HG03175 (cell line): ENCODE measurements at regions not wholly inside any gene's neighbourhood (a gene's known extent, or its start where the extent isn't known, plus 50 kb on each side); places are given as distances from the start of the nearest gene placed in this dataset.
A peak's percentile ranks its signal among the peaks of the same experiment; 100 is the strongest.

Source experiments
- ATAC-seq: cut with Tn5 transposase; IDR thresholded peaks from one replicate; pipeline ENCODE4 v1.9.1; 2021; ENCODE audit warnings: mild to moderate bottlenecking, moderate library complexity; ENCODE audit not compliant: unreplicated experiment

DNA sequence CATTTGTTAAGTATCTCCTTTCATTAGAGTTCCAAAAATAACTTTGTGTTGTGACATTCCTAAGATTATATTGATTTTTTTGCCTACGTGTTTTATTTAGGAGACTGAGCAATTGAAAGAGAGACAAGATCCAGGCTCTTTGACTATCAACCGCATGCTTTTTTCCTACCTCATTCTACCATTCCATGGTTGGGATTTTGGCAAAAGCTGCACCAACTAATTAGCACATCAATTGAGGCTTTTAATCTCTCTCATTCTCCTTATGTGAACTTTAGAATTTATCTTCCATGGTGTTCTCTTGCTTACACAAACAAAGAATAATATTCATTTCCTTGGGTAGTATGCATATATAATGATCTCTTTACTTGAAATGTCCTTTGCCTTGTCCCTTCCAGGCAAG lies 338.7 kb upstream of the SMC2 start:
- no peak for ATAC-seq

DNA sequence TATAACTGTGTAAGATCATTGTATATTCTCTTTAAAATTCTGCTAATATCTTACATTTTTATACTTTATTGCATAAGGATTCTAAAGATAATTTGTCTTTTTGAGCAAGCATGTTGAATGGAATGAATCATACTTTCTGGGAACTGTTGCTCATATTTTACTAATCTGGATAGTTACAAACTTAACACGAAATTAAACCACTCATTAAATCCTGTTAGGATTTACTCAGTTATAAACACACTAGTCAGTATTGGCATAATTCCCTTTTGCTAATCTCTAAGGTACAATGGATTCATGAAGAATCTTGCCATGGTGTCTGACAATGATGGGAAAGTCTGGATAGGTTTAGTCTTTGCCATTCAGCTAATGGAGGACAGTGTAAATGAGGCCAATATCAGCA lies 338.1 kb upstream of the SMC2 start:
- ATAC-seq, result no peak

DNA sequence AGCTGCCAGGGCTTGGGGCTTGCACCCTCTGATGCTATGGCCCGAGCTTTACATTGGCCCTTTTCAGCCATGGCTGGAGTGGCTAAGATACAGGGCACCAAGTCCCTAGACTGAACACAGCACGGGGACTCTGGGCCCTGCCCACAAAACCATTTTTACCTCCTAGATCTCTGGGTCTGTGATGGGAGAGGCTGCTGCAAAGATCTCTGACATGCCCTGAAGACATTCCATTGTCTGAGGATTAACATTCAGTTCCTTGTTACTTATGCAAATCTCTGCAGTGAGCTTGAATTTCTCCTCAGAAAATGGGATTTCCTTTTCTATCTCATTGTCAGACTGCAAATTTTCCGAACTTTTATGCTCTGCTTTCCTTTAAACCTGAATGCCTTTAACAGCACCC lies 337.0 kb upstream of the SMC2 start:
- no peak for ATAC-seq

DNA sequence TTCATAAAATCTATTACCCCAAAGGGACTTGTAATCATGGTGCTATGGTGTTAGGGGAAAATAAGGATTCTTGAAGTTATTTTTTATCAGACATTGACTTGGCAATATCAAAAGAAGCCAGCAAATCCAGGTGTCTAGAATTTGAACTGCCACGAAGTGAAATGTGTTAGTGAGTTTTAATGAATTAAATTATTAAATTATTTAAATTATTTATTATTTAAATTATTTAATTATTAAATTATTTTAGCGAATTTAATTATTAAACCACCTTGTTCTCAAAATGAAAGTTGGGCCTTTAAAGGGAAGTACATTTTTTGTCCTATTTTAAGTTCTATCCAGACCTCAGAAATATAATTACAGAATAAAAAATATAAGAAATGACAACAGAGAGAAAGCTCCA lies 332.6 kb upstream of the SMC2 start:
- no peak for ATAC-seq

DNA sequence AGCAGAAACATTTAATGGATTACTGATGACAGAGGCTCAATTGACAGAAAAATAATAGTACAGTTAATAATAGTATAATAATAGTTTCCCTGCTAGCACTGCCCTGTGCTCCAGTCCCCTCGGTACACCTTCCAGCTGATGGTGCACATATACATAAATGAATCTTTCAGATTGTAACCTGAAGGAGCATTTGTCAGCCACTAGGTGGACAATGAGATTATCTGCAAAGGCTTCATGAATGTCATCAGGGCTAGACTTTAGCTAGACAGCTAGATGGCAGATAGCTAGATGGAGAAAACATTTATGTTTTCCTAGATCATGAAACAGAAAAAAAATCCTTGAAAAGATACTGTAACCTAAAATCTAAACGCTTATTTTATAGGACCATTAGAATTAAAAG lies 304.4 kb upstream of the SMC2 start:
- peak; percentile 97 for ATAC-seq

DNA sequence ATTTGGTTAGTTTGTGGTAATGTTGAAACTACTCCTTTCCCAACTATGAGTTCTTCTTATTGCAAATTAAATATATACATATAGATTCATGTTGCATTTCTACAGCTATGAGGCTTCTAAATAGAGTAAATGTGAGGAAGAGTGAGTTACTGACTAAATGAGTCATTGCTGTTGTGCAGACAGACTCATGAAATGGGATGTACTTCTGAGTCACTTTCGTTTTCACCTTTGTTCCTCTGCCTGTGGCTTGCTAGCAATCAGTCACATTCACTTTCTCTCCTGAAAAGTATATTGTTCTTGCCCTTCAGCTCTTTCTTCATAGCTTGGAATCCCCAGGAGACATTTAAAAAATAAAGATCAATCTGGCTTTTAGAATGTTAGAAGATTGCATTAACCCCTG lies 295.5 kb upstream of the SMC2 start:
- peak; percentile 100 for ATAC-seq

DNA sequence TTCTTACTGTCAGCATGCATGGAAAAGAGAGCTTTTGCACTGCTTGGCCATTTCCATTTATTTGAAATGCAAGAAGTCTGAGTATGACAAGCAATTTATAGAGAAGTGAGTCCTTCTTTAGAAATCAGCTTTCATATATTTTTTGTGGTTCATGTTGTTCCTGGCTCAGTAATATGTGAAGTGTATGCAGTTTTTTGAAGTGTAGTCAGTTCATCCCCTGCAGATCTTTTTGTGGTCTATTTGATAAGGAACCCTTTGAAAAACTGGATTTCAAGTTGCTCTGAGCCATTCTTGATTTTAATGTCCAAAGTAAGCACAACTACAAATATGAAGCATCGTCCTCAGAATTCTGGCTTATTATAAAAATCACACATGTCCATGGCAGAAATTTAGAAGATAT lies 294.1 kb upstream of the SMC2 start:
- ATAC-seq, result no peak

DNA sequence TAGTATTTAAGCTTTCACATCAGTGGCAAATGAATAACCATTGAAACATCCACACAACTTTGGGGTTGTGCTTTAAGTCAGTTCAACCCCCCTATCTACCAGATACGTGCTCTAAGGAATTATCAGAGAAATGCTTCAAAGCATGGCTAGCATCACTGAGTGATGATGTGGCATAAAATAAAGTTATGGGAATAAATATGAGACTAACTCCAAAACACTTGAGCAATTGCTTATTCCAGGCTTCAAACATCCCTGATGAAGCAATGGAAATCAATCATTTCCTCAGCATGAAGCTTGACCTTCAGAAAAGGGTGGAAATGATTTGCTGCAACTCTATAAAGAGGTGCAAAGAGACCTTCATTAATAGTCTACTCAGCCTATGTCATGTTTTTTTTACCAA lies 292.0 kb upstream of the SMC2 start:
- no peak for ATAC-seq

DNA sequence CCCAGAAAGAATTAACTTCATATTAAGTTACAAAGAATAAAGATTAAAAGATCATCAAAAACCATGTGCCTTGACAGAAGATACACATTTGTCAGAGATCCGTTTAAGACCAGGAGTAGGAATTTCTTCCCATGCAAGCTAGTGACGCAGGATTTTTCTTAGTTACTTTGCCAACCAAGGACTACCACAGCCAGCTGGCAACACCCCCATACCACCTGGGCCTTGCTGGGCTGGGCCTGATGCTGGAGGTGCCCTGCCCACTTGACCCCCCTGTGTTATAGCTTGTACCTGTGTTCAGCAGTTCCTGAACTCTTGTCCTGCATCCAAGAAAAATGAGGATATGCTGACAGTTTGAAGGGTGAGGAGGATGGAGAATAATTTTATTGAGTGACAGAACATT lies 290.9 kb upstream of the SMC2 start:
- ATAC-seq, result no peak

DNA sequence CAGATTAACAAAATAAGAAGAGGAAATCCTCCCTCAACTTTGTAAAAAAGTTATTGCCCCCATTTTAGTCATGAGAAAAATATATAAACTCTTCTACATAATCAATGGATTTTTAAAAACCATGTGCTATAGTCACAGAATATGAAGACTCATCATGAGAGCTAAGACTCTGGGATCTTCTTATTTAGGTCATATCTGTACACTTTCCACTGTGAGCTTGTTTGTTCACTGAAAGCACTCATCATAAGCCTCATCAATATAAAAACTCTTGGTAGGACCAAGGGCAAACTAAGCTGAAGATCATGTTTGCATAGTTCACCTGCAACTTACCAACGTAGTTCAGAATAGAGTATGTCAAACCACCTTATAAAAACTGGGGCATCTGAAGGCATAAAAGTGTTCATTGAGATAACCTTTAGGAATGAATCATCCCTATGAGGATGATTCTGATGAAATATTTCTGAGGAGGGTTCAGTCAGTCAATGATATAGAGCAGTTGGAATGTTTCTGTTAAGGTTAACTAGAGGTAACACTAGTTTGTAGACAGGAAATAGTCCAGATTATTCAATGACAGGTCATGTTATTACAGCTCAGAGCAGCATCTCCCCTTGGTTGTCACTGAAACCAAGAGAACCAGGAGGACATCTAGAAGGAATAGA lies 289.9 kb upstream of the SMC2 start:
- ATAC-seq, result no peak

DNA sequence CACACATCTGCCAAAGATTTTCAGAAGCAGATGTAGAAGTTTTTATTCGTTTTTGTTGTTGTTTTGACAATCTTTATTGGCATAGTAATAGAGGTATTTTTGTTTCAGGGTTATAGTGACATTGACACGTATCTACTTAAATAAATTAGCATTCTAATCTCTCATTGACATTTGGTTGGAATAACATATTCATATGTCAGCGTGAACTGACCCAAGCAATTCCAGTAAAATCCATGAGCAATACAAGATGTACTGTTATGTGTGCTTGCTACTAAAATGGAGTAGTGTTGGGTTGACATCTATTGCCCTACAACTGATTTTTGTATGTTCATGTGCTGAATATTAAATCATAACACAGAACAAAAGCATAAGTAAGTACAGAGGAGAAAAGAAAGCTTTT lies 284.4 kb upstream of the SMC2 start:
- ATAC-seq, result no peak

DNA sequence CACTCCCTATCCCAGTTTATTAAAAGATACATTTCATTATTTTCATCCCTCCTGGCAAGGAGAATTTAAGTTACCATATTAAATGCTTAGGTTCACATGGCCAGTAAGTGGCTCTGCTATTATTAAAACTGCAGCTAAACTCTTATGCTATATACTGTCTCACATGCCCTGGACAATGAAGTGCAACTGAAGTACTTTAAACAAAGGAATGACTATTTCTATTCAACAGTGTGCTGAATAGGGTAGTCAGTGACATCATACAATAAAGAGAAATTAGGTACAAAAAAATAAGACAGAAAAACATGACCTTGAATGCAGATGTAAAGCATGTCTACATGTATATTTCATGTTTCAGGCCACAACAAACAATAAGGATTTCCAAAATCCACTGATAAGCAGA lies 282.6 kb upstream of the SMC2 start:
- ATAC-seq, result no peak

DNA sequence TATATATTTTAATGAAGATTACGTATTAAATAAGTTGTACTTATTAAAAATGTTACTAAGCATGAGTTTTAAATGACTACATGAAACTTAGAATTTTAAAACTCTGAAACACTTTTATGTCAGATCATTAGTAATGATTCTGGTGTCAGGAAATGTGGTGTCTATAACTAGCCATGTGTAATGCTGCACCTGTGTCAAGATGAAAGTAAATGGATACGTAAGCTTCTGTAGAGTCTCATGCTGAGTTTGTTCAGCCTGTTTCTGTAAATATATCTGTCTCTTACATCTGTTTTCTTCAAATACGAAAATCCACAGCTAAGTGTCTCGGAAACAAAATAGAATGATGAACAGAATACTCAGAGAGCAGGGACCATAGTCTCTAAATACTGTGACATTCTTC lies 278.0 kb upstream of the SMC2 start:
- no peak for ATAC-seq

DNA sequence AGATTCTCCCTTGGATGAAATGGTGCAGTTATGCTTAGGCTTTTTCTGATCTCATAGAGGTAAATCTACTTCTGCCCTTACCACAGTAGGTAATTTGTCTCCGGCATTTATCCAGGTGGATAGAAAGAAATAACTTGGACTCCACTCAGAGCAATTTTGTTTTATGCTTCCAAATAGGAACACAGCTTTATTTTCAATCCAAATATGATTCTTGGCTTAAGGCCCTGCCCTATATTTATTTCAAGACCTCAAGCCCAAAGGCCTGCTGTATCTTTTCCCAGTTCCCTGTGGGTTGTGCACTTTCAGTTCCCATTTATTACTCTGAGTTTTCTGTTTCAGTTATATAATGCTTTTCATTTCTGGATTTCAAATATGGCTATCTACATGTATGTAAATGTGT lies 274.2 kb upstream of the SMC2 start:
- no peak for ATAC-seq

DNA sequence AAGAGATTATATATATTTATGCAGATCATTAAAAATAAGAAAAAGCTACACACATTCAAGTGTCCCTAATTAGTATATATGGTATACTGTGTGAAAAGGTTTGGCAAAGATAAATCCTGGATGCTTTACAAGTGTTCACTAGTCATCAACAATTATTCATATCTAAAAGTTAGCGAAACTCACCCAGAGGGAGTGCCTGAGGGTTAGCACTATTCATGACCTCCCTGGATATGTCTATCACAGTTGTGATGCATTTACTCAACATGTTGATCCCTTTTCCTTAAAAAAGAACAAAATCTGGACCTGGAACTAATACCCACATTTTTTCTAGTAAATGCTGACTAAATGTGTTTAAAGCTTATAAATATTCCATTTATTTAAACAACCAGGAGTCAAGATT lies 273.0 kb upstream of the SMC2 start:
- no peak for ATAC-seq

DNA sequence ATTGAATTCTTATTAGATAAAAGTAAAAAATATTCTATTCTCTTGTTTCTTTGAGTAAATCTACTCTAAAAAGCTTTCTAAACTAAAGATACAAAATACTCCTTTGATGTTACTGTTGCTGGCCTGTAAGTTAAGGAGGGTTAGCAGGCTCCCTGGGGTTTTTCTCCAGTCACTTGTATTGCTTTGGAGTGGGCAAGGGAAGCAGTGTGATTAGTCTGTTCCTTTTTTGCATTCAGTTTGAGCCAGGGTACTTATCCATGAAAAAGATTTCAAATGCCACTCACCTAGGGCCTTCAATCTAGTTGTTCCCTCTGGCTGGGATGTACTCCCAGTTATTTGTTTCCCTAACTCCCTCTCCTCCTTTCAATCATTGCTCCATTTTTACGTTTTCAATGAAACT lies 256.2 kb upstream of the SMC2 start:
- ATAC-seq, result no peak

DNA sequence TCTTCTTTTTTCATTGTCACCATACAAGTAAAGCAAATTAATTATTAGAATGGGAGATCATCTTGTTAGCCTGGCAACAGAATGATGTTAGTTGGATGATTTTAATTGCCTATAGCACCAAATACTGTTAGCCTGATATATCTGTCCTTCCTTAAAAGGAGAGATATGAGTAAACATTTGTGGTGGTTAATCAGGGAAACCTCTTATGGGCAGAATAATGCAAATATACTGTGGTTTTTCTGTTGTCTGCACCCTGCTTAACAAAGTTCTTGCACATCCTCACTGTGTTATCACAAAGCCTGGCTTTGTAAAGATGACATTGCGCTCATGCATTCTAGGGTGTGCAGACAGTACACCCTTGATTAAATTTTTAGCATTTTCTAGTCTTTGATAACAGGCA lies 254.9 kb upstream of the SMC2 start:
- ATAC-seq, result no peak

DNA sequence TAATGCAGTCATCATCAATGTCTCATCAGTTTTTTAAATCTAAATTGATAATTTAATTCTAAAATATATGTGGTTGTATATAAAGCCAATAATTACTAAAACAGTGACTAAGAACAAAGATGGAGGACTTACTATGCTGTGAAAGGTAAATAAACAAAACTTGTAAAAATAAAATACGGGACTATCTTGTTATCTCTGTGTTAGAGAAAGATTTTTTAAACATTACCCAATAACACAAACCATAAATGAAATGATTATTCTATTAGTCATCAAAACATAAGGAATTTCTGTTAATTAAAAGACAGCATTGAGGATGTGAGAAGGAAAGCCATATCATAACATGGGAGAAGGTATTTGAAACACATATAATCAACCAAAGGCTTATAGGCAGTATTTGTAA lies 226.2 kb upstream of the SMC2 start:
- ATAC-seq, result no peak

DNA sequence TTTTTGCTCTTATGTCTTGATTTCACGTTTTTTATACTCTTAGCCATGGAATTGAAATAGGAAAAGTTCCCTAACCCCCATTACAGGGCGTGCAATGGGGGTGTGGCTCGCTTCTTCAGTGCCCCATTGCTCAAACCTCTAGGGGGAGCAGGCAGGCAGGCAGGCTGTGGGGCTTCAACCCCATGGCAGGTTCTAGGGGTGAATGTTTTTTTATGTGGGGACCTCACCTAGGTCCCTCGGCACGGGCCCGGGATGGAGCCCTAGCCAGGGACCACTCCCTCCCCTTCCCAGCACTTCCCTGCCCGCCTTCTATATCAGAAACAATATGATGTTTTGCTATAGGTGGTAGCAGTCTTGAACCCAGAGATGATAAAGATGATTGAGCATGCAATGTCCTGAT lies 221.3 kb upstream of the SMC2 start:
- ATAC-seq, result no peak

DNA sequence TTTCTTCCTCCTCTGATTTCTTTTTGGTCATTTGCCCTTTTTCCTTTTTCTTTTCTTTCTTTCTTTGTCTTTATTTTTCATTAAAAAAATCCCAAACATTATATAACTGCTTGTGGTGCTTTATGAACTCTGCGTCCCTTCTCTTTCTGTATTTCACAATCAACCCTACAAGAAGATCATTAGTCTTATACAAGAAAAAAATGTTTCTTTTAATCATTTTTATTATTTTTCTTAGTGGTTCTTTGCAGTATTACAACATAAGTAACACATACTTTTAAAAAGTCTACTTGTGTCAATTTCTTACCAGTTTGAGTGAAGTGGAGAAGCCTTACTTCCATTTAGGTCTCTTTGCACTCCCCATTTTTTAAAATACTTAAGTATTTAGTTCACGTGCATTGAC lies 212.7 kb upstream of the SMC2 start:
- no peak for ATAC-seq

DNA sequence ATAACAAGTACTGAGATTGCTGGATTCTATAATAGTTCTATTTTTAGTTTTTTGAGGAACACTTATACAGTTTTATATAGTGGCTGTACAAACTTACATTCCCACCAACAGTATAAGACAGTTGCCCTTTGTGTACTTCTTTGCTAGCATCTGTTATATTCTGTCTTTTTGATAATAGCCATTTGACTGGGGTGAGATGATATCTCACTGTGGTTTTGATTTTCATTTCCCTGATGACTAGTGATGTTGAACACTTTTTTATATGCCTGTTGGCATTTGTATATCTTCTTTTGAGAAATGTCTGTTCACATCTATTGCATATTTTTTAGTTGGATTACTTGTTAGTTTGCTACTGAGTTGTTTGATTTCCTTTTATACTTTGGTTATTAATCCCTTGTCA lies 204.1 kb upstream of the SMC2 start:
- ATAC-seq, result no peak

DNA sequence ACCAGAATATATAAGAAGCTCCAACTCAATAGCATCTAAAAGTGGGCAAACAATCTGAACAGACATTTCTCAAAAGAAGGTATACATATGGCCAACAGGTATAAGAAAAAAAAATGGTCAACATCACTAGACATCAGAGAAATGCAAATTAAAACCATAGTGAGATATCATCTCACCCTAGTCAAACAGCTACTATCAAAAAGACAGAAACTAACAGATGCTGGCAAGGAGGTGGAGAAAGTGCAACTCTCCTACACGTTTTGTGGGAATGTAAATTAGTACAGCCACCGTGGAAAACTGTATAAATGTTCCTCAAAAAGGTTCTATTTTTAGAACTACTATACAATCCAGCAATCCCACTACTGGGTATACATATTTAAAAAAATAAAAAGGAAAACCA lies 199.9 kb upstream of the SMC2 start:
- ATAC-seq, result no peak

DNA sequence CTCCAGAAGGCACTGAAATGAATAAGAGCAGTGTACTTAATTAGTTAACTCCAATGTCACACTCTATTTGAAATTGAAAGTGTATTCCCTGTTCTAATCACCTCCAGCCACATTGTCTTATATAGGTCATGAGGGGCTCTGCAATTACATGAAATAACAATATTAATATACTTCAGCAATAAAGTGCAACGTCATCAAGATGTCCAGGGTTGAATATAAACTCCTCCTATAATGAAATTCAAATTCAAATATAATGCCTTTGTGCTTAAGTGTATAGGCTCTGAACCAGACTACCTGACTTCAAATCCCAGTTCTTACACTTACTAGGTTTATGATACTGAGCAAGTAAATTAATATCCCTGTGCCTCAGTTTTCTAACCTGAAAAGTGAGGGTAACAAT lies 195.6 kb upstream of the SMC2 start:
- no peak for ATAC-seq

DNA sequence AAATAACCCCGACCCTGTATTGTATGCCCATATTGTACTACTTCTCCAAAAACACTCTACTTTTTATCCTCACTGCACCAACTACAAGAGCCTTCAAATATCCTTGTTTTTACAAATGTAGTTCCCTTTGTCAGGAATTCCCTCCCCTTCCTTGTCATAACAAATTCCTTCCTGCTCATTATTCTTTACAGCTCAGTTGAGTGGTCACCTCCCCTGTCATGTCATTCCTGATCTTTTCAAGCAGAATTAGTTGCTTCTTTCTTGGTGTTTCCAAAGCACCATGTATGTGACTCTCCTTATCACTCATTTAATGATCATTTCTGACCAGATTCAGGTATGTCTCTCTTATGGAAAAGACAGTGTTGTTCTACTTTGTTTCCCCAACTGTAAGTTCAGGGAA lies 194.2 kb upstream of the SMC2 start:
- ATAC-seq, result no peak
